HG02938 (cell line): ENCODE measurements at regions not wholly inside any gene's neighbourhood (a gene's known extent, or its start where the extent isn't known, plus 50 kb on each side); places are given as distances from the start of the nearest gene placed in this dataset.

Experiments
- ATAC-seq: cut with Tn5 transposase; IDR thresholded peaks from one replicate; pipeline ENCODE4 v1.9.1; 2021; ENCODE audit warnings: mild to moderate bottlenecking, moderate library complexity; ENCODE audit not compliant: unreplicated experiment

- no peak for ATAC-seq
Measured at GRCh38 chrX:15985937-15986336, 131.3 kb upstream of the AP1S2 start.

- no peak for ATAC-seq
Measured at GRCh38 chrX:15983034-15983433, 128.4 kb upstream of the AP1S2 start.

- no peak for ATAC-seq
Measured at GRCh38 chrX:15977644-15978043, 123.0 kb upstream of the AP1S2 start.

GRCh38 chrX:15976396-15976795 is 121.8 kb upstream of the AP1S2 start:
- no peak for ATAC-seq

GRCh38 chrX:15973946-15974345 is 119.3 kb upstream of the AP1S2 start:
- ATAC-seq, result no peak

DNA sequence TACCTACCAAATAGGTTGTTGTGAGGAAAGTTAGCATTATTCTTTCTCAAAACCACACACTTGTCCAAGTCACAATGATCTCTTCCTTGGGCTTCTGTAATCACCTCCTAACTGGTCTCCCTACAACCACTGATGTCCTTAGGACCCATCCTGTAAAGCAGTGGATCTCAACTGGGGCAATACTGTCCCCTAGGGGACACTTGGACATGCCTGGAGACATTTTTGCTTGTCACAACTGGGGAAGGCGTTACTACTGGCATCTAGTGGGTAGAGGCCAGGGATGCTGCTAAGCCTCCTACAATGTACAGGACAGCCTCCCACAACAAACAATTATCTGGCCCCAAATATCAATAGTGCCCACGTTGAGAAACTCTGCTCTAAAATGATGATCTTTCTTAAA is 118.7 kb upstream of the AP1S2 start:
- no peak for ATAC-seq

- no peak for ATAC-seq
Measured at GRCh38 chrX:15971696-15972095, 117.1 kb upstream of the AP1S2 start.

GRCh38 chrX:15963858-15964257 is 109.2 kb upstream of the AP1S2 start:
- ATAC-seq, result no peak

- no peak for ATAC-seq
Measured at GRCh38 chrX:15960237-15960636, 105.6 kb upstream of the AP1S2 start.

GRCh38 chrX:15956681-15957080 is 102.1 kb upstream of the AP1S2 start:
- no peak for ATAC-seq

DNA sequence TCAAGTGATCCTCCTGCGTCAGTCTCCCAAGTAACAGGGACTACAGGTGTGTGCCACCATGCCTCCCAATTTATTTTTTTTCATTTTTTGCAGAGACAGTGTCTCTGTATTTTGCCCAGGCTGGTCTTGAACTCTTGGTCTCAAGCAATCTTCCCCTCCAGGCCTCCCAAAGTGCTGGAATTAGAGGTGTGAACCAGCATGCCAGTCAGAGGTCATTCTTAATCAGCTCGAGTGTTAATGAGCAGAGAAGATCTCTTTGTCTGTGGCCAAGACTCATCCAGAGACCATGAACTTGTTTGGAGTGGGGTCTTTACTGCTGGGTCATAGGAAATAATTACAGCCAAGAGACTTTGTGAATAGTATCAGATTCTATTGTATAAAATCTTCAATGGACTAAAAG is 99.2 kb upstream of the AP1S2 start:
- no peak for ATAC-seq

DNA sequence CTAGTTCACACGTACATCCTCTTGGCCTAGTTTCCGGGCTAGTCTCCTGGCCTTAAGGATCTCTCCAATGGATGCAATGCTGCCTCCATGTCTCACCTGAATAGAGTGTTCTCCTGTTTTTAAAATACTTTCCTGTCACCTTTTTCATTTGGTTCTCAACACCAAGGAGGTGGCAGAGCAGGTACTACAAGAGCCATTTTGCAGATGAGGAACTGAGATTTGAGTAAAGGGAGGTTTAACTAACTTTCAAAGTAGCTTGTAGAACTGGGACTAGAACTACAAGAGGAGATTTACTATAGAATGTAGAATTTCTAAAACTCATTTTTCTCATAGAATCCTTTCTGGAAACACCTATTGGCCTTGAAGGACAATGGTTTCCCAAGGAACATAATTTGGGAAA is 97.6 kb upstream of the AP1S2 start:
- ATAC-seq, result no peak

- ATAC-seq, result no peak
Measured at GRCh38 chrX:15948318-15948660, 93.7 kb upstream of the AP1S2 start.

DNA sequence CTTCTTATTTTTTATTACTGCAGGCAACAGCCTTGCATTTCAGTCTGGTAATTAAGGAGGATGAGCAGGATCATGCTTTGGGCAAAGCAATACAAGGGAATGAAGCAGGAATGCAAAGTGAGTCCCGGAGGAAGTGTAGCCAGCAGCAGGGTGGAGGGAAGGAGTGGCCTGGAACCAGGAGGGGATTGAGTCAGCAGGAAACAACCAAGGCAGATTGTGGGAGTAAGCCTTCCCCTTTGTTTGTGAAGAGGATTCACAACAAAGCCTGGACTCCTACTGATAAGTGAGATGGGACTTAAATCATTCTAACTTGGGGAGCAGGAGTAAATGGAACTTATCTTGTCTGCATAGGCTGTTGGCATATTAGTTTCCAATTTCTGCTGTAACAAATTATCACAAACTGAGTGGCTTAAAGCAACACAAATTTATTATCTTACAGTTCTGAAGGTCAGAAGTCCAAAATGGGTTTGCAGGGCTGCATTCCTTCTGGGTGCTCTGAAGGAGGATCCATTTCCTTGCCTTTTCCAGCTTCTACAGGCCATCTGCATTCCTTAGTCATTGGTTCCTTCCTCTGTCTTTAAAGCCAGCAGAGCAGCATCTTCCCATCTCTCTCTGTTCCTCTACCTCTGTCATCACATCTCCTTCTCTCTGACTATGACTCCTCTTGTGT is 93.2 kb upstream of the AP1S2 start:
- no peak for ATAC-seq

DNA sequence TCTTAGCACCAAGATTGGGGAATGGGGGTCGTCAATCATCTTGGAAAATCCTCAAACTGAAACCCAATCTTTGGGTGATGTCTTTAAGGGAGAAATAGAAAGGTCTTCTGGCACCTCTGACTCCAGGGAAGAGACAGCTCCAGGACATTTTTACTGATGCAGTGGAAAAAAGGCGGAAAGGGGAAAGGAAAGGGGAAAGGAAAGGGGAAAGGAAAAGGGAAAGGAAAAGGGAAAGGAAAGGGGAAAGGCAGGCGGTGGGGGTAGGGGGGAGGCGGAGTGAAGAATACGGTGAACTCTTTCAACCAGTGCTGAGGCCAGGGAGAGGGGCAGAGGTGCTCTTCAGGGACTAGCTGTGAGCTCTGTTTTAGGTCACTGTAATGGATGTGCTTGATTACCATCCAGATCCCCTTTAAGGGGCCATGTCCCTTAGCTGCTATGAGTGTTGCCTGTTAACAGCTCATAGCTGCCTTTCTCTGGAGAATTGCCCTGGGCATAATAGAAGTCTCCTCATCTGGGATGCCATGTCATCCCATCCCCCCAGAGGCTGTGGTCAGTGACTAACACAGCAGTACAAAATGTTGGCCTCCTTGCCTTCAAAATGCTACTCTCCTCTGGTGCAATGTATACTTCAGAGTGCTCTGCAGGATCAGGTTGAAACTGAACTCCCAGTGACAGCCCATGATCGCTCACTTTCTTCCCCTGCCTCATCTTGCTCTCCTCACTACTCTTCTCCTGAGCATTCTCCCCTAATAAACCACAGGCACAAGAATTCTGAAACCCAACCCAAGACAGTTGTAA is 92.4 kb upstream of the AP1S2 start:
- no peak for ATAC-seq

- ATAC-seq, result no peak
Measured at GRCh38 chrX:15943391-15943790, 88.8 kb upstream of the AP1S2 start.

DNA sequence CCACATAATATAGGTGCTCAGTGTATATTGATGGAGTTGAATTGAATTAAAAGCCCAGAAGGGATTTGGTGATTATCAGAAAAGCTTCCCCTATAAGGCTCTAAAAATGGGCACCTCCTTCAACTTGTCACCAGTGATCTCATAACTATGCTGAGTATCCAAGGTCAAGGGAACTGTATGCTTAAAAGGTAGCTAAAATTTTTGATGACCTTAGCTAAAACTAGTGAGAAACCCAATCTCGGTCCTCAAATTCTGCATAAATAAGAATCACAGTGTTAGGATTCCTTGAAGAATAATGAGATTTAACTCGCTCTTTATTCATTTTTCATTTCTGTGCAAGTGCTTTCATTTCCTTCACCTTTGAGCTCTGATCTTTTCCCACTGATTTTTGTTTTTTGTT is 87.7 kb upstream of the AP1S2 start:
- no peak for ATAC-seq

DNA sequence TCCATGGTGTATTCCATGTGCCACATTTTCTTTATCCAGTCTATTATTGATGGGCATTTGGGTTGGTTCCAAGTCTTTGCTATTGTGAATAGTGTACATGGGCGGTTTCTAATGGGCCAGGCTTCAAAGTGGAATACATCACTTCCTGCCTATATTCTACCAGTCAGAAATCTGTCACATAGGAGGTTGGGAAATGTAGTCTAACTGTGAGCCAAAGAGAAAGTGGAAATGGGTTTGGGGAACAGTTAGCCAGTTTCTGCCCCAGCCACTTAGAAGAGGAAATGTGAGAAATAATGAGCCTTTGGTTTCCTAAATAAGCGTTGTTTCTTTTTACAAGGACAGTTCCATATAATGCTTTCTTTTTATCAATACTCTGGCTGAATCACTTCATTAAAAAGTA is 85.1 kb upstream of the AP1S2 start:
- ATAC-seq, result peak; percentile 68

DNA sequence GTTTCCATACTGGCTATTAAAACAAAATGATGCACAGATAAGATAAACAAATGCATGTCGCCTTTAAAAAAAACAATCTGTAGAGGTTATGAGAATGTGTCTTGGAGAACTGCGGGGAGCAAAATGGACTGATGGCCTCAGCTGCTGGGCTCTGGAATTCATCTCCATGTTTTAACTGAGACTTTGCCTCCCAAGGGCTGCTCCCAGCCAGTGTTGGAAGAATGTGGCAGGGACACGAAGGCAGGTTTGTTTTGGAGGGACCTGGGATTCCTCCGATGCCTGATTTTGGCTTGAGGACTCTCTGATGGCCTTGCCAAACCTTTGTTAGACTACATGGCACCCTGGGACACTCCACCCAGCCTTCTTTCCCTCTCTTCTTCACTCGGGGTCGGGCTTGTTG is 83.5 kb upstream of the AP1S2 start:
- ATAC-seq, result no peak

- no peak for ATAC-seq
Measured at GRCh38 chrX:15931362-15931761, 76.7 kb upstream of the AP1S2 start.

DNA sequence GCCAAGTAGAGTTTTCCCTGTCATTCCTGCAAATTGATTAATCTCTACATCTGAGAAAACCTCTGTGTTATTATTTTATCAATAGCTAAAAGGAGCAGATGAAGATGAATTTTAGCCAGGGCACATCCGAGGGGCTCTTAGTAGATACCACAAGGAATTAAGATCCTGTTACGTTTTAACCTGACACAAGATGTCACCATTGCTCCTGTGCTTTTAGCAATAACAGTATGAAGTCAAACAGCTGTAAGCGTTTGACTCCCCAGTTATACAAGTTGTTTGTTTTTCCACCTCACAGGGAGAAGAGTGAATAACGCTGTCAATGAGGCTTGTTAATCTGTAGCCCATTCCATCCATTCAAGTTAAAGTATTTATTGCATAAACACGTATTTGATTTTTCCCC is 76.0 kb upstream of the AP1S2 start:
- no peak for ATAC-seq

- ATAC-seq, result no peak
Measured at GRCh38 chrX:15929194-15929593, 74.6 kb upstream of the AP1S2 start.

GRCh38 chrX:15926622-15927021 is 72.0 kb upstream of the AP1S2 start:
- ATAC-seq, result no peak
